CD4-positive, alpha-beta T cell (primary cell): ENCODE measurements at regions not wholly inside any gene's neighbourhood (a gene's known extent, or its start where the extent isn't known, plus 50 kb on each side); places are given as distances from the start of the nearest gene placed in this dataset.

Experiments
- ATAC-seq: fragments of 200-7000 bp; cut with Tn5 transposase; one replicate; pipeline ENCODE4 v1.10.0; 2022; ENCODE audit warnings: mild to moderate bottlenecking; ENCODE audit not compliant: poor library complexity
- CTCF ChIA-PET: fragments of 350-600 bp; sonication (Branson Sonifier 250); formaldehyde crosslinking; loops from one replicate; lab custom pipeline; 2021; ENCODE audit warnings: antibody characterized with exemption, inconsistent platforms; lab: Charles Lee
- POLR2A ChIA-PET: fragments of 350-600 bp; sonication (Branson Sonifier 250); formaldehyde crosslinking; loops from one replicate; lab custom pipeline; 2021; ENCODE audit warnings: antibody characterized with exemption, inconsistent platforms; lab: Charles Lee
- DNase-seq, 14 experiments: peaks; one replicate each; pipeline ENCODE4 v3.0.0-alpha.2; 2013 to 2020; ENCODE audit warnings: mixed read lengths in 2 of 14
- H3K27ac ChIP-seq, 2 donors: one replicate each; pipeline versions ENCODE4 v1.5.1 to v1.7.0; 2013; ENCODE audit warnings: low read length in 2 of 2, low read depth in 1 of 2, mild to moderate bottlenecking in 1 of 2
- H3K27me3 ChIP-seq, 2 experiments: 1 replicate in 1 of 2; 2 replicates in 1 of 2; pipeline versions ENCODE4 v1.6.1 to v1.7.0; 2013; ENCODE audit warnings: low read length in 2 of 2, control low read depth in 1 of 2, mild to moderate bottlenecking in 1 of 2, moderate library complexity in 1 of 2; ENCODE audit not compliant: insufficient read depth in 2 of 2, control insufficient read depth in 1 of 2
- H3K36me3 ChIP-seq: one replicate; pipeline ENCODE4 v1.6.1; 2013; ENCODE audit warnings: low read length, control low read depth; ENCODE audit not compliant: insufficient read depth
- H3K4me1 ChIP-seq: one replicate; pipeline ENCODE4 v1.6.1; 2013; ENCODE audit warnings: low read length, control low read depth; ENCODE audit not compliant: insufficient read depth
- H3K4me3 ChIP-seq: one replicate; pipeline ENCODE4 v1.5.1; 2013; ENCODE audit warnings: mild to moderate bottlenecking, low read length, moderate library complexity
- H3K9me3 ChIP-seq, 2 experiments: 1 replicate in 1 of 2; 2 replicates in 1 of 2; pipeline versions ENCODE4 v1.6.1 to v1.7.0; 2013; ENCODE audit warnings: low read length in 2 of 2, mild to moderate bottlenecking in 2 of 2, control low read depth in 1 of 2, moderate library complexity in 1 of 2; ENCODE audit not compliant: control insufficient read depth in 1 of 2, insufficient read depth in 1 of 2
- H3K27ac Mint-ChIP-seq: one replicate; pipeline ENCODE4 v1.8.0; 2020; ENCODE audit warnings: mixed read lengths
- H3K27me3 Mint-ChIP-seq: one replicate; pipeline ENCODE4 v1.8.0; 2021; ENCODE audit warnings: mixed read lengths
- H3K36me3 Mint-ChIP-seq: one replicate; pipeline ENCODE4 v1.8.0; 2021; ENCODE audit warnings: low read depth, mixed read lengths
- H3K4me1 Mint-ChIP-seq: one replicate; pipeline ENCODE4 v1.8.0; 2021; ENCODE audit warnings: low read depth, mixed read lengths
- H3K4me3 Mint-ChIP-seq: one replicate; pipeline ENCODE4 v1.8.0; 2020; ENCODE audit warnings: mild to moderate bottlenecking, mixed read lengths
- H3K9me3 Mint-ChIP-seq: one replicate; pipeline ENCODE4 v1.8.0; 2020; ENCODE audit warnings: mixed read lengths
- intact Hi-C, 2 experiments: fragments of 100-400 bp; cut with DNase I in 1 of 2; cut with micrococcal nuclease in 1 of 2; formaldehyde crosslinking; loops; one replicate each; pipeline versions ENCODE4 v1.15.1 to v1.9.0; 2023 to 2025; cut with DNase I, micrococcal nuclease
- TF ChIP-seq, protein P1 (sequence below): fragments of 200-600 bp; IDR thresholded peaks from one replicate; pipeline ENCODE4 v1.8.0; 2022; ENCODE audit warnings: antibody characterized with exemption, mild to moderate bottlenecking

DNA sequence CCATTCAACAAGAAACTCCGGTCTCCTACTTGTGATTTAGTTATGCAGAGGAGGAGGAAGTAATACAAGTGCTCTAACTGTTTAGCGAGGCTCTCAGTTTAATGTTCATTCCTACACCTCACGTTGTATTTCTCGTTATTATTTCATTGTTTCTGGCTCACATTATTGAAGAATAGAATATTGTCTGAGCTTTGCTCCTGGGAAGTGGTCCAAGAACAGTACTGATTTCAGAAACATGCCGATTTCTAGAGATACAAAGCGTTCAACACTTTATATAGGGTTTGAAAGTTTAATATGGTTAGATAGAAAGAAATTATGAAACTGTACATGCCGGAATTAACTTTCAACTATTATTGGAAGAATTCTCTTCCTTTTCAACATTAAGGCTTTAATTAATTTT is 1145.5 kb downstream of the TBL1XR1 start:
- Histone ChIP-seq H3K9me3 (no peaks in the 10 kb centered on the region), H3K4me3 (no peak overlapping the region), H3K4me1 (no peaks in the 10 kb centered on the region), H3K36me3 (no peaks in the 10 kb centered on the region), H3K27me3 (no peaks in the 10 kb centered on the region), H3K27ac (no peak overlapping the region)
- ATAC-seq (no peak), DNase-seq (no peak)
- H3K27me3 Mint-ChIP-seq, result no peaks in the 10 kb centered on the region
- no peak overlapping the region for H3K27ac Mint-ChIP-seq
- H3K4me3 Mint-ChIP-seq, result no peak overlapping the region
- no peaks in the 10 kb centered on the region for H3K4me1 Mint-ChIP-seq
- H3K9me3 Mint-ChIP-seq, result peaks cover 3% of the 10 kb centered on the region
- POLR2A ChIA-PET, result no interaction called here
- H3K36me3 Mint-ChIP-seq, result no peaks in the 10 kb centered on the region
- CTCF ChIA-PET, result no interaction called here
- intact Hi-C loops, result no loop called here
- TF ChIP-seq, protein P1, sequence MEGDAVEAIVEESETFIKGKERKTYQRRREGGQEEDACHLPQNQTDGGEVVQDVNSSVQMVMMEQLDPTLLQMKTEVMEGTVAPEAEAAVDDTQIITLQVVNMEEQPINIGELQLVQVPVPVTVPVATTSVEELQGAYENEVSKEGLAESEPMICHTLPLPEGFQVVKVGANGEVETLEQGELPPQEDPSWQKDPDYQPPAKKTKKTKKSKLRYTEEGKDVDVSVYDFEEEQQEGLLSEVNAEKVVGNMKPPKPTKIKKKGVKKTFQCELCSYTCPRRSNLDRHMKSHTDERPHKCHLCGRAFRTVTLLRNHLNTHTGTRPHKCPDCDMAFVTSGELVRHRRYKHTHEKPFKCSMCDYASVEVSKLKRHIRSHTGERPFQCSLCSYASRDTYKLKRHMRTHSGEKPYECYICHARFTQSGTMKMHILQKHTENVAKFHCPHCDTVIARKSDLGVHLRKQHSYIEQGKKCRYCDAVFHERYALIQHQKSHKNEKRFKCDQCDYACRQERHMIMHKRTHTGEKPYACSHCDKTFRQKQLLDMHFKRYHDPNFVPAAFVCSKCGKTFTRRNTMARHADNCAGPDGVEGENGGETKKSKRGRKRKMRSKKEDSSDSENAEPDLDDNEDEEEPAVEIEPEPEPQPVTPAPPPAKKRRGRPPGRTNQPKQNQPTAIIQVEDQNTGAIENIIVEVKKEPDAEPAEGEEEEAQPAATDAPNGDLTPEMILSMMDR, result no peak

DNA sequence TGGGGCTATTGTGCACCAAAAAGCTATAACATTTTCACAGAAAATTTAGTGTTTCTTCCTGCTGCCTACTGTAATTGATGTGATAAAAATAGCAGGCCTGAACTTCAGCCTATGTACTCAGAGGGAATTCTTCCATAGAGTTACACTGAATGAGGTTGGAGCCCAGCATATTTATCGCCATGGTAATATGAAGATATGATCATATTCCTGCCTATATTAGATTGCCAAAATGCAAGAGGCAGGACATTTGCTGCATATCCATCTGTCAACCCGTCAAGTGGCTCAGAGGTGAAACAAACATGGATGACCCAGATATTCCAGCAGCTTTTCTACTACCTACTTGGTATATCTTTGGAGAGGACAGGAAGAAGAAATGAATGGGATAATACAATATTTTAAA is 1150.6 kb downstream of the TBL1XR1 start:
- Mint-ChIP-seq H3K4me1 (no peaks in the 10 kb centered on the region), H3K27me3 (no peaks in the 10 kb centered on the region), H3K9me3 (peaks cover 4% of the 10 kb centered on the region), H3K27ac (no peak overlapping the region), H3K4me3 (no peak overlapping the region), H3K36me3 (no peaks in the 10 kb centered on the region)
- no peak for ATAC-seq
- intact Hi-C loops, result no loop called here
- no peaks in the 10 kb centered on the region for H3K27me3 ChIP-seq
- H3K9me3 ChIP-seq, result no peaks in the 10 kb centered on the region
- H3K4me1 ChIP-seq, result no peaks in the 10 kb centered on the region
- no peaks in the 10 kb centered on the region for H3K36me3 ChIP-seq
- TF ChIP-seq, protein P1, result no peak
- ChIA-PET POLR2A (no interaction called here), CTCF (no interaction called here)
- H3K4me3 ChIP-seq, result no peak overlapping the region
- DNase-seq, result no peak
- H3K27ac ChIP-seq, result no peak overlapping the region

DNA sequence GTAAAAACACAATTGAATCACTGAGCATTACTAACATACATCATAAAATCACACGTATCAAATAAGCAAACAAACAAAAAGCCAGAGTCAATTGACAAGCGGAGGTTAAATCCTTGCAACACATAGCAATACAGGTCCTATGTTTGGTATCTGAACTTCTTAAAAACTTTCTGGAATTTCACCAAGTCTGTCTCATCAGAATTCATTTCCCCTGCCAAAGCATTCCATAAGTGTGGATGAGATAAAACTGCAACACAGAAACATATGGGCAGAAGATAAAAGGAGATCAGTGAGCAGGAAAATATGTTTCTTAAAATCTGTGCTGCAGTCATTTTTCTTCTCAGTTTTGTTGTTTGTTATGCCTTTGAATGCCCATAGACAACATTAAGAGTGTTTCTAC is 1155.5 kb downstream of the TBL1XR1 start:
- CTCF ChIA-PET, result no interaction called here
- Histone ChIP-seq H3K9me3 (no peaks in the 10 kb centered on the region), H3K4me3 (no peak overlapping the region), H3K27ac (no peak overlapping the region), H3K36me3 (no peaks in the 10 kb centered on the region), H3K4me1 (no peaks in the 10 kb centered on the region), H3K27me3 (no peaks in the 10 kb centered on the region)
- no peak overlapping the region for H3K27ac Mint-ChIP-seq
- POLR2A ChIA-PET, result no interaction called here
- no peaks in the 10 kb centered on the region for H3K27me3 Mint-ChIP-seq
- peaks cover 8% of the 10 kb centered on the region for H3K9me3 Mint-ChIP-seq
- ATAC-seq (no peak), DNase-seq (no peak)
- no peaks in the 10 kb centered on the region for H3K36me3 Mint-ChIP-seq
- H3K4me1 Mint-ChIP-seq, result no peaks in the 10 kb centered on the region
- TF ChIP-seq, protein P1, result no peak
- intact Hi-C loops, result no loop called here
- H3K4me3 Mint-ChIP-seq, result no peak overlapping the region
